ENCODE measurements at regions not wholly inside any gene's neighbourhood (a gene's known extent, or its start where the extent isn't known, plus 50 kb on each side); places are given as distances from the start of the nearest gene placed in this dataset.

GRCh38 chr16:64321881-64322280 is 800.0 kb downstream of the CDH11 start:
- H3K36me3 Mint-ChIP-seq, result no peaks in the 10 kb centered on the region
- H3K4me3 Mint-ChIP-seq, result no peak overlapping the region
- H3K27ac Mint-ChIP-seq, result no peak overlapping the region
- no peaks in the 10 kb centered on the region for H3K27me3 Mint-ChIP-seq
- no peaks in the 10 kb centered on the region for H3K4me1 Mint-ChIP-seq
- H3K9me3 Mint-ChIP-seq, result peaks cover 0 to 15% (median 5%) of the 10 kb centered on the region in 3 donors

DNA sequence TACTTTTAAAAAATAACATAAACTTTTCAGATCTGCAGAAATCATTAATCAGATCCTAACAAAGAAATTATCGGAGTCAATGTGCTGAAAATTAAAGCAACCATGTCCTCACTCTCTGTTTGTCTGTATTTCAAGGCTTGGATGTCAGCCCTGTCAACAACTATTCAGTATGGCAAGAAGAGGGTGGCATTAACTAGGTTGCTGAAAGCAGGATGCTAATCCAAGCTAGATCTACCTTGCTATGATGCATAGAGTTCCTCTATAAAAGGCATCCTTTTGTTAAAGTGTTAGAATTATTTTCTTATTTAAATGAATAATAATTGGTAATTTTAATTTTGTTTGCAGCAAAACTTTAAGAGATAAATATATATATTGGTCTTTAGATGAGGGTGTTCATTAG is 800.8 kb downstream of the CDH11 start:
- H3K27ac Mint-ChIP-seq, result no peak overlapping the region
- no peaks in the 10 kb centered on the region for H3K36me3 Mint-ChIP-seq
- peaks cover 0 to 8% (median 3%) of the 10 kb centered on the region in 3 donors for H3K9me3 Mint-ChIP-seq
- no peak overlapping the region for H3K4me3 Mint-ChIP-seq
- no peaks in the 10 kb centered on the region for H3K27me3 Mint-ChIP-seq
- H3K4me1 Mint-ChIP-seq, result no peaks in the 10 kb centered on the region

- H3K27ac Mint-ChIP-seq, result no peak overlapping the region
- H3K4me1 Mint-ChIP-seq, result no peaks in the 10 kb centered on the region
- H3K9me3 Mint-ChIP-seq, result peaks cover 0 to 23% (median 3%) of the 10 kb centered on the region in 3 donors
- H3K36me3 Mint-ChIP-seq, result no peaks in the 10 kb centered on the region
- no peak overlapping the region for H3K4me3 Mint-ChIP-seq
- no peaks in the 10 kb centered on the region for H3K27me3 Mint-ChIP-seq
Observed at GRCh38 chr16:64317601-64318000, 804.3 kb downstream of the CDH11 start.

- H3K4me3 Mint-ChIP-seq, result no peak overlapping the region
- H3K27ac Mint-ChIP-seq, result no peak overlapping the region
- peaks cover 0 to 28% (median 7%) of the 10 kb centered on the region in 3 donors for H3K9me3 Mint-ChIP-seq
- no peaks in the 10 kb centered on the region for H3K27me3 Mint-ChIP-seq
- H3K4me1 Mint-ChIP-seq, result no peaks in the 10 kb centered on the region
- peaks cover 2% of the 10 kb centered on the region for H3K36me3 Mint-ChIP-seq
Observed at GRCh38 chr16:64313726-64314125, 808.1 kb downstream of the CDH11 start.

DNA sequence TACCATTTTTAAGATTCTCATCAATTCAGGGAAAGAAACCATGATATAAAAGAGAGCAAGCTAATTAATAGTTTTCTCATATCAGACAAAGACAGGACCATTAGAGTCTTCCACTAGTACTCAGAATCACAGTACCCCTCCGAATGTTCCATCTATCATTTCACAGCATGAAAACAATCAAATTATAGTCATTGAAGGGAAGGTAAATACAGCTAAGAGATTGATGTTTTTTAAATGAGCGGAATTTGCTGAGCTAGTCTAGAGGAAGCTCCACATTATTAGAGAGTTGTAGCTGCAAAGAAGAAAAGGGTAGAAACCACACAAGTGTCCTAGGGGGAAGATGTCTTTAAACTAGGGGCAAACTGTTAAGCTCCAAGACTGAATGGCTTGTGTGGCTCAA is 808.9 kb downstream of the CDH11 start:
- peaks cover 0 to 28% (median 11%) of the 10 kb centered on the region in 3 donors for H3K9me3 Mint-ChIP-seq
- no peak overlapping the region for H3K27ac Mint-ChIP-seq
- no peaks in the 10 kb centered on the region for H3K27me3 Mint-ChIP-seq
- no peaks in the 10 kb centered on the region for H3K4me1 Mint-ChIP-seq
- peaks cover 2% of the 10 kb centered on the region for H3K36me3 Mint-ChIP-seq
- no peak overlapping the region for H3K4me3 Mint-ChIP-seq

GRCh38 chr16:64312292-64312691 is 809.6 kb downstream of the CDH11 start:
- Mint-ChIP-seq H3K9me3 (peaks cover 0 to 28% (median 11%) of the 10 kb centered on the region in 3 donors), H3K36me3 (peaks cover 2% of the 10 kb centered on the region)

DNA sequence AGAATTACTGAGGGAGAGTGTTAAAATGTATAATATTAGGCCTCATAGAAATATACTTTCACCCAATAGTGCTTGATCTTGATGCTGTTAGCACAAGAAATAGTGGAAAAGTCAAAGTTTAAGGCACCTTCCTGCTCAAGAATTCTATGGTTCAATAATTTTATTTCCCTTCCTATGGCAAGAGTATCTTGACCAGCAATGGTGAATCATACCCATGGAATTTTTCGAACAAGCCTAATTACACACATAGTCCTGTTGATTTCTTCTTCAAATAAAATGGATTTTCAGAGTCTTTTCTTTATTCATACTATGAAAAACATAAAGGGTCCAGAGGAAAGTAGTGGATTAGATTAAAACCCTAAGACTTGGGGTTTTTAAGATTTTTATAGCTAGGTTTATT is 810.6 kb downstream of the CDH11 start:
- Mint-ChIP-seq H3K27me3 (no peaks in the 10 kb centered on the region), H3K27ac (no peak overlapping the region), H3K4me3 (no peak overlapping the region), H3K36me3 (peaks cover 2% of the 10 kb centered on the region), H3K9me3 (peaks cover 0 to 28% (median 11%) of the 10 kb centered on the region in 3 donors), H3K4me1 (no peaks in the 10 kb centered on the region)

More at GRCh38 chr16:64312292-64312691, 809.6 kb downstream of the CDH11 start:
- no peak overlapping the region for H3K4me3 Mint-ChIP-seq
- H3K27me3 Mint-ChIP-seq, result no peaks in the 10 kb centered on the region
- H3K4me1 Mint-ChIP-seq, result no peaks in the 10 kb centered on the region
- no peak overlapping the region for H3K27ac Mint-ChIP-seq

DNA sequence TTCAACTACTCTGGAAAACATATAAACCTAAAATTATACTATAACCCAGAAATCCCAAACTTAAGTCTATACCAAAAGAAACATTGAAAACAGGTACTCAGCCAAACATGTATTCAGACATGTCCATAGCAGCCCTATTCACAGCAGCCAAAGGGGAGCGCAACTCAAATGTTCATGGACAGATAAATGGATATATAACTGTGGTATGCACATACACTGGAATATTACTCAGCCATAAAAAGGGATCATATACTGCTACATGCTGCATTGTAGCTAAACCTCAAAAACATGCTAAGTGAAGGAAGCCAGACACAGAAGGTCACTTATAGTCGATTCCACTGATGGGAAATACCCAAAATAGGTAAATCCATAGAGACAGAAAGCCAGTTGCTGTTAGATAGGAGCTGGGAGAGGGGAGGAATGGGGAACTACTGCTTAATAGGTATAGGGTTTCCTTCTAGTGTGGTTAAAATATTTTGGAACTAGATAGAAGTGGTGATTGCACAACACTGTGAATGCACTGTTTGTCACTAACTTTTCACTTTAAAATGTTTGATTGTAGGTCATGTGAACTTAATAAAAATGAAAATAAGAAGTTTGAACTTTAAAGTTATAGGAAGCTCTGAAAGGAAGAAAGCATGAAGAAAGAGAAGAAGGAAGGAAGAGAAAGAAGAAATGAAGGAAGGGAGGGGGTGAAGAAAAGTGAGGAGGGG is 812.3 kb downstream of the CDH11 start:
- no peak overlapping the region for H3K27ac Mint-ChIP-seq
- peaks cover 0 to 28% (median 9%) of the 10 kb centered on the region in 3 donors for H3K9me3 Mint-ChIP-seq
- peaks cover 2% of the 10 kb centered on the region for H3K36me3 Mint-ChIP-seq
- no peaks in the 10 kb centered on the region for H3K4me1 Mint-ChIP-seq
- no peak overlapping the region for H3K4me3 Mint-ChIP-seq
- no peaks in the 10 kb centered on the region for H3K27me3 Mint-ChIP-seq

- Mint-ChIP-seq H3K9me3 (peaks cover 4 to 26% (median 7%) of the 10 kb centered on the region in 3 donors), H3K36me3 (peaks cover 2% of the 10 kb centered on the region)
Observed at GRCh38 chr16:64308721-64309120, 813.1 kb downstream of the CDH11 start.

GRCh38 chr16:64307431-64307830 is 814.4 kb downstream of the CDH11 start:
- Mint-ChIP-seq H3K9me3 (peaks cover 4 to 27% (median 7%) of the 10 kb centered on the region in 3 donors), H3K4me3 (no peak overlapping the region), H3K4me1 (no peaks in the 10 kb centered on the region), H3K27me3 (no peaks in the 10 kb centered on the region), H3K36me3 (peaks cover 2% of the 10 kb centered on the region), H3K27ac (no peak overlapping the region)

More at GRCh38 chr16:64308721-64309120, 813.1 kb downstream of the CDH11 start:
- H3K4me1 Mint-ChIP-seq, result no peaks in the 10 kb centered on the region
- no peak overlapping the region for H3K4me3 Mint-ChIP-seq
- no peaks in the 10 kb centered on the region for H3K27me3 Mint-ChIP-seq
- H3K27ac Mint-ChIP-seq, result no peak overlapping the region

DNA sequence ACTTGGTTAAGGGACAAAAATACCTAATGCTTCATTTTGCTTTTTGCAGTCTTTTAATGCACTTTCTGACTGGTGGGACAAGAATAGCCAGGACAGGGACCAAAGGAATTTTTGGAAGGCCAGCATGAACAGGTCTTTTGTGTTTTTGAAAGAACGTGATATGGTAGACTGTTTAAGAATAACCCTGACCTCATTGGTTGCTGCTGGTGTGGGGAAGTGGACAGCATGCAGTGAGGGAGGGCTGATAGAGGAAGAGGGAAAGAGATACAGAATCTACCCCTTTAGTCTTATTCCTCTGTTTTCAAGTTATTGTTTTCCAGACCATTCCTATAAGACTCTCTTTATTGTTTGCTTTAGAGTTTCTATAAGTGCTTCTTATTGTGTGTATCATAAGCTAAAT is 816.2 kb downstream of the CDH11 start:
- no peaks in the 10 kb centered on the region for H3K27me3 Mint-ChIP-seq

GRCh38 chr16:64304951-64305350 is 816.9 kb downstream of the CDH11 start:
- Mint-ChIP-seq H3K27me3 (no peaks in the 10 kb centered on the region), H3K4me1 (no peaks in the 10 kb centered on the region), H3K4me3 (no peak overlapping the region), H3K27ac (no peak overlapping the region), H3K36me3 (no peaks in the 10 kb centered on the region), H3K9me3 (peaks cover 4 to 26% (median 9%) of the 10 kb centered on the region in 3 donors)

More for the DNA sequence above, 816.2 kb downstream of the CDH11 start:
- Mint-ChIP-seq H3K4me3 (no peak overlapping the region), H3K4me1 (no peaks in the 10 kb centered on the region), H3K9me3 (peaks cover 4 to 26% (median 9%) of the 10 kb centered on the region in 3 donors), H3K36me3 (no peaks in the 10 kb centered on the region), H3K27ac (no peak overlapping the region)

- no peak overlapping the region for H3K27ac Mint-ChIP-seq
- no peaks in the 10 kb centered on the region for H3K27me3 Mint-ChIP-seq
- H3K9me3 Mint-ChIP-seq, result peaks cover 4 to 22% (median 7%) of the 10 kb centered on the region in 3 donors
- H3K4me1 Mint-ChIP-seq, result no peaks in the 10 kb centered on the region
- no peaks in the 10 kb centered on the region for H3K36me3 Mint-ChIP-seq
- H3K4me3 Mint-ChIP-seq, result no peak overlapping the region
Observed at GRCh38 chr16:64304396-64304795, 817.5 kb downstream of the CDH11 start.

DNA sequence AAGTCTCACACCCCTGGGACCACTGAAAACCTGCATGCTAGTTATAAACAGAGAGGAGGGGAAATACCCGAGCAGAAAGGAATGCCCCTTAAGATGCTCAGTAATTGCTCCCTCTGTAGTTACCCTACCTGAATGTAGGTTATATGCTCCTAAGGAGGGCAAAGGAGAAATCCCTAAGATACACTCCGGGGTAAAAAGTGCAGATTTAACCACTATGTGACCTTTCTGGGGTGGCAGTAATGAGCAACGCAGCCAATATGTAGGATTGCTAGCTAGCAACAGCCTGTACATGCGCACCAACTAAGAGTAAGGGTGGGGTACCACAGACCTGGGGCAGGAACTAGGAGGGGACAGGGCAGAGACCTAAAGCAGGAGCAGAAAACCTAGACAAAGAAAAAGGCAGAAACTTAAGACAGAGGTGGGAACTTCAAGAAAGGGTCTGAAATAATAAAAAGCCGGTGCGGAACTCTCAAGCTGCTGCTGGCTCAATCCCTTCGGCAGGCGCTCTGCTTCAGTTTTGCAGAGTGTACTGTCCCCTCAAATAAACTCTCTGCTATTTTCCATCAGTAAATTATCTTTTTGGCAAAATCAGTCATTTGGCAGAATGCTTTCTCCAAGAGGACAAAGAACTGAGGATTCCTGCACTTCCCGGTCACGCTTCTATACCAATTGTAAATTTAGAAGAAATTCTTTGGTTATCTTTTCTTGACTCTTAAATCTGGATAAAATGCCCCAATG is 823.8 kb downstream of the CDH11 start:
- no peak overlapping the region for H3K4me3 Mint-ChIP-seq
- H3K27ac Mint-ChIP-seq, result no peak overlapping the region
- H3K4me1 Mint-ChIP-seq, result no peaks in the 10 kb centered on the region
- peaks cover 4 to 20% (median 5%) of the 10 kb centered on the region in 3 donors for H3K9me3 Mint-ChIP-seq
- no peaks in the 10 kb centered on the region for H3K36me3 Mint-ChIP-seq
- H3K27me3 Mint-ChIP-seq, result no peaks in the 10 kb centered on the region

DNA sequence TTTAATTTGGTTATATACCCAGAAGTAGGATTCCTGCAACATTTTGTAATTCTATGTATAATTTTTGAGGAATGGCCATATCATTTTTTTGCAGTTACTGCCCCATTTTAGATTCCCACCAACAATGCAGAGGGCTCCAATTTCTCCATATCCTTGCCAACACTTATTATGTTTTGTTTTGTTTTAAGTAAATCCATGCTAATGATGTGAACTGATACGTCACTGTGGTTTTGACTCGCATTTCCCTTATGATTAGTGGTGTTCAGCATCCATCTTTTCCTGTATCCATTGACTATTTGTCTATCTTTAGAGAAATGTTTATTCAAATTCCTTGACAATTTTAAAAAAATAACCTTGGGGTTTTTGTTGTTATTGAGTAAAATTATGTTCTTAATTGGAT is 826.4 kb downstream of the CDH11 start:
- Mint-ChIP-seq H3K4me1 (no peaks in the 10 kb centered on the region), H3K27ac (no peak overlapping the region), H3K36me3 (no peaks in the 10 kb centered on the region), H3K9me3 (peaks cover 4 to 26% (median 5%) of the 10 kb centered on the region in 3 donors), H3K27me3 (no peaks in the 10 kb centered on the region), H3K4me3 (no peak overlapping the region)
